HG03280 (cell line): ENCODE measurements at regions not wholly inside any gene's neighbourhood (a gene's known extent, or its start where the extent isn't known, plus 50 kb on each side); places are given as distances from the start of the nearest gene placed in this dataset.
"Not testable (repeated sequence)": the region's sequence is repeated elsewhere in the genome, so short reads cannot be mapped to it uniquely, and the experiment has no call there.

Experiments used
- ATAC-seq: cut with Tn5 transposase; IDR thresholded peaks from one replicate; pipeline ENCODE4 v1.9.1; 2021; ENCODE audit warnings: mild to moderate bottlenecking, moderate library complexity; ENCODE audit not compliant: unreplicated experiment

- ATAC-seq = not testable (repeated sequence)
Measured at GRCh38 chr9:135195975-135196374, 108.5 kb downstream of the OLFM1 start.

DNA sequence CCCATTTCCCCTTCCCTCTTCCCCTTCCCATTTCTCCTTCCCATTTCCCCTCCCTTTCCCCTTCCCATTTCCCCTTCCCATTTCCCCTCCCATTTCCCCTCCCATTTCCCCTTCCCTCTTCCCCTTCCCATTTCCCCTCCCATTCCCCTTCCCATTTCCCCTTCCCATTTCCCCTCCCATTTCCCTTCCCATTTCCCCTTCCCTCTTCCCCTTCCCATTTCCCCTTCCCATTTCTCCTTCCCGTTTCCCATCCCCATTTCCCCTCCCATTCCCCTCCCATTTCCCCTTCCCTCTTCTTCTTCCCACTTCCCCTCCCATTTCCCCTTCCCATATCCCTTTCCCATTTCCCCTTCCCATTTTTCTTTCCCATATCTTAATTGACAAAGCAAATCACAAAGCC, 109.0 kb downstream of the OLFM1 start:
- no peak for ATAC-seq

DNA sequence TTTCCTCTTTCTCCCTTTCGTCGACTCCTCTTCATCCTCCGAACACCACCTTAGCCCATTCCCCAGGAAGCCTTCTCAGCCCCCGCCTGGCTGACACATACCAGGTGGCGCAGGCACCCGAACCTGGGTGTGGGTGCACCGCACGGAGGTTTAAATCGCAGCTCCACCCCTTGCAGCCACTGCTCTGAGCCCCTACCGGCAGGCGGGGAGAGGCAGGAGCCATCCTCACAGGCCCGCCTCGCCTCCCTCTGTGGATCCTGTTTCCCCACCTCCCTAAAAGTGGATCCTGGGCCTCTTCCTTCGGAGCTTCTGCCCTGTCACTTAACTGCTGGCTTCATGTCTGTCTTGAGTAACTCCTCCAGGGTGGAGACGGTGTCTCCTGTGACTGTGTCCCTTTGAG, 110.7 kb downstream of the OLFM1 start:
- ATAC-seq = no peak

GRCh38 chr9:135198586-135199285, 111.3 kb downstream of the OLFM1 start:
- no peak for ATAC-seq

DNA sequence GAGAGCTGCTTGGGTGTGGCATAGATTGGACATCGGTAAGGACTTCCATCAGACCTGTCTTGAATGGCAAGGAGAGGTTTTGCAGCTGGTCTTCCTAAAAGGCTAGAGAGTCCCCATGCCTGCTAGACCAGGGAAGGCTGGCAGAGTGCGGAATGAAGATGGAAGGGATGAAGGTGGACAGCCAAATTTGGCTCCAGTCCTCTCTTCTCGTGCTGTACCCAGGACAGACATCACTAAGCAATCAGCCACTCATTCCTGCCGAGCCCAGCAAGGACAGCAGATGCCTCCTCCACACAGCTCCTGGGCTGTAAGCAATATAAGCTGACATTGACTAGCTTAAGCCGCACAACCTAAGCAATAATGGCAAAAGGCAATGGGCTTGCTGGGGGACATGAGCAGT, 112.0 kb downstream of the OLFM1 start:
- no peak for ATAC-seq

DNA sequence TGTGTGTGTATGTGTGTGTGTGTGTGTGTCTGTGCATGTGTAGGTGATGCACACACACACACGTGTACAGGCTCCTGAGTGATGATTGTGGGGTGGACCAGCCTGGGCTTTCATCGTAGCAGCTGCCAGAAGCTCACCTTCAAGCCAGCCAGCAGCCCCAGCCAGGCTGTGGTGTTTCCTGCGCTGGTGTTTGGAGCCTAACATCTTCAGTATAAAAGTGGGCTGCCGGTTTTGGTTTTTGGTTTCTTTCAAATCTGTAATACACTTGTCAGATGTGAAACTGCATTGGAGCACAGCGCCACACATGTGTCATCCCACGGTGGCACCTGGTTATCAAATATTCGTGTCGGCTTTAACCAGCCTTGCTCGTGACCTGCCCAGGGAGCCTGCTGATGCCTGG, 114.2 kb downstream of the OLFM1 start:
- no peak for ATAC-seq

- no peak for ATAC-seq
Measured at GRCh38 chr9:135204177-135204576, 116.7 kb downstream of the OLFM1 start.

- no peak for ATAC-seq
Measured at GRCh38 chr9:135209136-135209535, 121.7 kb downstream of the OLFM1 start.

GRCh38 chr9:135209852-135210251, 122.4 kb downstream of the OLFM1 start:
- ATAC-seq = no peak

DNA sequence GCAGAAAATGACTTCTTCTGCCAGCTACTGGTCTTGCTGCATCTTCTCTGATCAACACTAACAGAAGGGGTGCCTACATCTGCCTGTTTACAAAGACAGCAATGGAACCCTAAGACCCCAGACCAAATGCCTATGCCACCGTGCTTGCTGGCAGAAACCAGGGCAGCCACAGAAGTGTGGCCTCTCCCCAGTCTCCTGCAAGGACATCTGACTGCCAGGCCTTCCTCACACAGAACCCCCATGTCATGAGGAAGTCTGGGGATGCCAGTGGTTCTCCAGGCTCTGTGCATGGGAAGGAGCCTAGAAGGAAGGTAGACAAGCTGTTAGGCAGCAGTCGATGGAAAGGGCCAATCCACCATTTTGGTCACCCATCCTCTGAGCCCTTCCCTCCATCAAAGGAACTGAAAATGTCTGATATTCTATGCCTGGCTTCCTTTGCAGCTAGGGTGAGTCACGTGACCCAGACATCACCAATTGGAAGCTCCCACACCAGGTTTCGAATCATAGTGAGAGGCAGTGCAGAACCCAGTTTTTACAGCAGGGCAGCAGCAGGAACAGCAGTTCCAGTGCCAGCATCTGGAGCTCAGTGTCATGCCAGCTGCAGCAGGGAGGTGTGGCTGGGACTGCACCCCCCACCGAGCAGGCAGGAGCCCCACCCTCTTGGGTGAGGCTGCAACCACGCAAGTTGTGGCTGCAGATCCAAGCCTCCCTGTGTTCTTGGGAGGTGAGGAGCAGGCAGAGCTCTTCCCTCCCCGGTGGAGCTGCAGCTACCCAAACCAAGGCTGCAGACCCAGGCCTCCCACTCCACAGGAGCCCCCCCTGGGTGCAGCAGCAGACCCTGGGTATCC, 123.4 kb downstream of the OLFM1 start:
- no peak for ATAC-seq

- ATAC-seq = no peak
Measured at GRCh38 chr9:135211524-135211890, 124.0 kb downstream of the OLFM1 start.

GRCh38 chr9:135212961-135213360, 125.5 kb downstream of the OLFM1 start:
- no peak for ATAC-seq

GRCh38 chr9:135213566-135213965, 126.1 kb downstream of the OLFM1 start:
- ATAC-seq = no peak

GRCh38 chr9:135214054-135214640, 126.7 kb downstream of the OLFM1 start:
- no peak for ATAC-seq

DNA sequence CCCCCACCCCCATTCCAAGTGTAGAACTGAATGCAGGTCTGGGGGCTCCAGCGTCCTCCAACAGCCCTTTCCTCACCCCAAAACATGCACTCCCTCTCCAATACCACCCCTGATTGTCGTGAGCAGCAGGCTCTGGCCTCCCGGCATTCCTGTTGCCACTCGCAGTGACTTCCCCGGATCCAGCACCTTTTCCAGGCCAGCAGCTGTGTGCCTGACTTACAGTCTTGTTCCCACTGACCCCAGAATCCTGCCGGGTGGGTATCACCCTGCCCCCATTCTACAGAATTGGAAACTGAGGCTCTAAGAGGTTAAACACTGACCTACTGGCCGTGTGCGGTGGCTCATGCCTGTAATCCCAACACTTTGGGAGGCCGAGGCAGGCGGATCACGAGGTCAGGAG, 127.2 kb downstream of the OLFM1 start:
- no peak for ATAC-seq

- ATAC-seq = no peak
Measured at GRCh38 chr9:135215571-135216161, 128.2 kb downstream of the OLFM1 start.

- ATAC-seq = no peak
Measured at GRCh38 chr9:135216236-135216635, 128.8 kb downstream of the OLFM1 start.

DNA sequence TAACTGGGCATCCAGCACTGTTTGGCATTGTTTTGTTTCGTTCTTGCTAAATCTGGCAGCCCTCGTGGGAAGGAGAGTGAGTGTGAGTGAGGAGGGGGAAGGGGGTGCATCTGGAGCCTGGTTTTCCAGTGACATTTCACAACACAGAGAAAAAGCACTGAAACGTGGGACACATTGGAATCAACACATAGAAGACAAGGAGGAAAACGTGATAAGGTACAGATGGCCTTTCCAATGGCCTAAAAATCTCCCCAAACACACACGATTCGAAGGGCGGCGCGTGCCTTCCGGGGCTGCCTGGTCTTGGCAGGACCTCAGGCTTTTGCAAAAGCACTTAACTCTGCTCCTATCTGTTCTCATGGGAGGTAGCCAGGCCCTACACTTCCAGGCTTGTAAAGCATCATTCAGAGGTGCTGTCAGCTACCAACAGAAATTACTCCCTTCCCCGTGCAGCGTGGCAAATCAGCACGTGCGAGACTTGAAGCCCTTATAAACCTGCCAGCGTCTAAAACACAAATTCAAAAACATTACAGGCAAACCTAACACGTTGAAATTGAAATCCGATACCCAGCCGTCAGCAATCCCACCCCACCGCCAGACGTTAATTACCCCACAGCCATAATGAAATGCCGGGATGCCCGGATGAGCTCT, 129.4 kb downstream of the OLFM1 start:
- no peak for ATAC-seq

- ATAC-seq = no peak
Measured at GRCh38 chr9:135217836-135218235, 130.4 kb downstream of the OLFM1 start.

DNA sequence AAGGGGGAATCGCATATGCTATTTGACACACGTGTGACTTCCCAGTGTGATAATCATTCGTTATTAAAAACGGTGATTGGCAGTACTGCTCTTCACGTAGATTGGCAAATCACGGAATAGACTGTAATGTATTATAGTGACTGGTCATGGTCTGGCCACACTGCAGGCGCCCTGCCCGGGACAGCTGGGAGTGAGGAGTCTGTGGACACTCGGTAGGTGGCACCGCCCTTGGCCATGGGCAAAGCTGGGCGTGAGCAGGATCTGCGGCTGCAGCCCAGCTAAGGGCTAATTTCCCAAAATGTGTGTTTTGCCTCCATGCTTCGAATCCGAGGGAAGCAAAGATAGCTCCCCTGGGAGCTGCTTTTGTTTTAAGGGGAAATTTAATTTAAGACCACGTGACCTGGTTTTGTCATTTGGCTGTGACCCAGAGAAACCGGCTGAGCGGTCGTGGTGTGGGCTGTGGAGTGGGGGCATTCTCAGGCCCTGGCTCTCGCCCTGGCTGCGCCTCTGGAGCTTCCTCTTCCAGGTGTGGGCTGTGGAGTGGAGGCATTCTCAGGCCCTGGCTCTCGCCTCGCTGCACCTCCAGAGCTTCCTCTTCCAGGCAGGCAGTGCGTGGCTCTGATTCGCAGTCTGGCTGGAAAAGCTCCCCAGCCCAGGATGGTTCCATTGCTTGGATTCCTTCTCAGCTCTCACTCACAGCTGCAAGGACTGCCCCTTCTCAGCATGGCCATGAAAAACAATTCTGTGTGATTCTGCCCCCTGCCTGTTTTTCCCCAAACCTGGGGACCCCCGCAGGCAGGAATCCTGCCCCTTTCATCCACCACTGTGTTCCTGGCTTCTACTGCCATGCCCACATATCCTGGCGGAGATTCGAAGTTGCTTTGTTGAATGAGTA, 131.1 kb downstream of the OLFM1 start:
- ATAC-seq = no peak
